ENCODE measurements at regions not wholly inside any gene's neighbourhood (a gene's known extent, or its start where the extent isn't known, plus 50 kb on each side); places are given as distances from the start of the nearest gene placed in this dataset.

DNA sequence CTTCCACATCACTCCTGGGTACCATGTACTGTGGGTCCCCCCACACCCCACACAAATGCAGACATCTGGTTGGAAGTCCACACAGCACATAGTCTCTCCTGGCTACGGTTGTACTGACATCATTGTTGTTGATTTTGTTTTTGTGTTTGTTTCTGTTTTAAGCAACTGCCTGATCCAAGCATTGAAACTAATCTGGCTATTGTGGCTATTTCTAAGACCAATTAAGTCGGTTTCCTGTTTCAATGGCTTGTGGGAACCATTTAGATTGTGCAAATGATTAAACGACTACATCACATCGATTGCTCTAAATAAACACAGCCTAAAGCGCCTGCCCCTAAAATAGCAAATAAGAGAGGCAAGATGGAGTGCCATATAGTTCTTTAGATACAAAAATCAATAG is 226.8 kb upstream of the IRX4 start:
- ChIA-PET RAD21 (ENCODE audit: low non-redundant PET in 1 of 2, low total read pairs in 2 of 2, uncharacterized antibody in 2 of 2, unreplicated experiment in 2 of 2) (no interaction called here), POLR2A (no interaction called here), CTCF (no interaction called here)
- BruUV-seq (replicated peaks), result no TSS peak
- intact Hi-C loops (cut with micrococcal nuclease), result no loop called here
- H2AFZ ChIP-seq (ENCODE audit: low read depth, low read length, poor library complexity, severe bottlenecking), result no peak overlapping the region
- no peaks in the 10 kb centered on the region for H3K4me1 ChIP-seq (ENCODE audit: control insufficient read depth in 1 of 2, insufficient read depth in 2 of 2, low read length in 2 of 2)
- no peaks in the 10 kb centered on the region for H3K9me2 ChIP-seq (ENCODE audit: insufficient read depth)
- H3K9me3 ChIP-seq (ENCODE audit: control insufficient read depth in 1 of 2, insufficient read depth in 1 of 2, low read depth in 1 of 2, low read length in 2 of 2), result no peaks in the 10 kb centered on the region
- no peaks in the 10 kb centered on the region for H4K20me1 ChIP-seq (ENCODE audit: insufficient read depth)
- no peaks in the 10 kb centered on the region for H3K79me2 ChIP-seq (ENCODE audit: insufficient read depth, low read length)
- ATAC-seq (no peak), DNase-seq (ENCODE audit: low read depth, low spot score) (no peak)
- no peak overlapping the region for H3K9ac ChIP-seq (ENCODE audit: low read length)
- no peak for TF ChIP-seq ZNF274 (IDR thresholded peaks at IDR 0.05; ENCODE audit: low read depth, low read length)
- TF ChIP-seq TCF7L2 (IDR thresholded peaks at IDR 0.05; ENCODE audit: borderline replicate concordance, extremely low read depth, insufficient read depth, insufficient read length), result no peak
- no peak for TF ChIP-seq CEBPB (IDR thresholded peaks at IDR 0.05; ENCODE audit: low read depth)
- H3K4me3 ChIP-seq (replicated peaks in 1 of 2; ENCODE audit: low read depth in 1 of 2, low read length in 2 of 2), result no peak overlapping the region
- H3K4me2 ChIP-seq (ENCODE audit: low read length), result no peak overlapping the region
- H3K27me3 ChIP-seq (ENCODE audit: insufficient read depth, low read length), result peaks cover 35% of the 10 kb centered on the region
- H3K27ac ChIP-seq (ENCODE audit: low read depth, low read length), result no peak overlapping the region
- no peaks in the 10 kb centered on the region for H3K36me3 ChIP-seq (ENCODE audit: control insufficient read depth in 1 of 2, insufficient read depth in 2 of 2, low read length in 2 of 2)

DNA sequence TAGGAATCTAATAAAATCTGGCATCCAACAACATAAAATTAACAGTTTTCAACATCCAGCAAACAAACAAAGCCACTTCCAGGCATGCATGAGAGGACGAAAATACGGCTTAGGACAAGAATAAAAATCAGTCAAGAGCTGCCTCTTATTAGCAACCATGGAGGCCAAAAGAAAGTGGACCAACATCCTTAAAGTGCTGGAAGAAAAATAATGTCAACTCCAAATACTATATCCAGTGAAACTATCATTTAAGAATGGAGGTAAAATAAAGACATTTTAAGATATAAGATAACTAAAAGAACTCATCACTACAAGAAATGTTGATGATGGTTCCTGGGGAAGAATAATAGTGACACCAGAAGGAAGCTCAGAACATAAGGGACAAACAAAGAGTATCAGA is 224.0 kb upstream of the IRX4 start:
- no peaks in the 10 kb centered on the region for H3K4me1 ChIP-seq (ENCODE audit: control insufficient read depth in 1 of 2, insufficient read depth in 2 of 2, low read length in 2 of 2)
- no peak overlapping the region for H3K27ac ChIP-seq (ENCODE audit: low read depth, low read length)
- H3K4me2 ChIP-seq (ENCODE audit: low read length), result no peak overlapping the region
- no peak overlapping the region for H3K9ac ChIP-seq (ENCODE audit: low read length)
- DNase-seq (ENCODE audit: low read depth, low spot score) (no peak), ATAC-seq (no peak)
- BruUV-seq (replicated peaks), result no TSS peak
- no peaks in the 10 kb centered on the region for H3K79me2 ChIP-seq (ENCODE audit: insufficient read depth, low read length)
- peaks cover 34% of the 10 kb centered on the region for H3K27me3 ChIP-seq (ENCODE audit: insufficient read depth, low read length)
- POLR2A ChIA-PET, result no interaction called here
- no peak overlapping the region for H3K4me3 ChIP-seq (replicated peaks in 1 of 2; ENCODE audit: low read depth in 1 of 2, low read length in 2 of 2)
- CTCF ChIA-PET, result no interaction called here
- intact Hi-C loops (cut with micrococcal nuclease), result no loop called here
- H3K36me3 ChIP-seq (ENCODE audit: control insufficient read depth in 1 of 2, insufficient read depth in 2 of 2, low read length in 2 of 2), result no peaks in the 10 kb centered on the region
- H3K9me3 ChIP-seq (ENCODE audit: control insufficient read depth in 1 of 2, insufficient read depth in 1 of 2, low read depth in 1 of 2, low read length in 2 of 2), result no peaks in the 10 kb centered on the region
- no peak overlapping the region for H2AFZ ChIP-seq (ENCODE audit: low read depth, low read length, poor library complexity, severe bottlenecking)
- H3K9me2 ChIP-seq (ENCODE audit: insufficient read depth), result no peaks in the 10 kb centered on the region
- RAD21 ChIA-PET (ENCODE audit: low non-redundant PET in 1 of 2, low total read pairs in 2 of 2, uncharacterized antibody in 2 of 2, unreplicated experiment in 2 of 2), result no interaction called here
- H4K20me1 ChIP-seq (ENCODE audit: insufficient read depth), result no peaks in the 10 kb centered on the region
- TF ChIP-seq ELF1 (IDR thresholded peaks at IDR 0.05; ENCODE audit: borderline replicate concordance, low read depth) (no peak), JUND (IDR thresholded peaks at IDR 0.05) (no peak), ZFX (IDR thresholded peaks at IDR 0.05) (no peak), ZNF274 (IDR thresholded peaks at IDR 0.05; ENCODE audit: low read depth, low read length) (no peak), FOSL1 (IDR thresholded peaks at IDR 0.05; ENCODE audit: low read depth) (no peak), EGR1 (IDR thresholded peaks at IDR 0.05; ENCODE audit: low read depth) (no peak), POLR2AphosphoS5 (IDR thresholded peaks at IDR 0.05; ENCODE audit: low read depth, low read length) (no peak), CEBPB (IDR thresholded peaks at IDR 0.05; ENCODE audit: low read depth) (no peak), RAD21 (IDR thresholded peaks at IDR 0.05; ENCODE audit: low read depth) (no peak), POLR2A (IDR thresholded peaks at IDR 0.05; ENCODE audit: borderline replicate concordance, extremely low read depth, insufficient read depth, insufficient read length) (no peak), SIN3A (IDR thresholded peaks at IDR 0.05; ENCODE audit: low read depth) (no peak)
- TF ChIP-seq, protein P1, sequence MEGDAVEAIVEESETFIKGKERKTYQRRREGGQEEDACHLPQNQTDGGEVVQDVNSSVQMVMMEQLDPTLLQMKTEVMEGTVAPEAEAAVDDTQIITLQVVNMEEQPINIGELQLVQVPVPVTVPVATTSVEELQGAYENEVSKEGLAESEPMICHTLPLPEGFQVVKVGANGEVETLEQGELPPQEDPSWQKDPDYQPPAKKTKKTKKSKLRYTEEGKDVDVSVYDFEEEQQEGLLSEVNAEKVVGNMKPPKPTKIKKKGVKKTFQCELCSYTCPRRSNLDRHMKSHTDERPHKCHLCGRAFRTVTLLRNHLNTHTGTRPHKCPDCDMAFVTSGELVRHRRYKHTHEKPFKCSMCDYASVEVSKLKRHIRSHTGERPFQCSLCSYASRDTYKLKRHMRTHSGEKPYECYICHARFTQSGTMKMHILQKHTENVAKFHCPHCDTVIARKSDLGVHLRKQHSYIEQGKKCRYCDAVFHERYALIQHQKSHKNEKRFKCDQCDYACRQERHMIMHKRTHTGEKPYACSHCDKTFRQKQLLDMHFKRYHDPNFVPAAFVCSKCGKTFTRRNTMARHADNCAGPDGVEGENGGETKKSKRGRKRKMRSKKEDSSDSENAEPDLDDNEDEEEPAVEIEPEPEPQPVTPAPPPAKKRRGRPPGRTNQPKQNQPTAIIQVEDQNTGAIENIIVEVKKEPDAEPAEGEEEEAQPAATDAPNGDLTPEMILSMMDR (IDR thresholded peaks at IDR 0.05 in 2 of 3, conservative IDR thresholded peaks at IDR 0.05 in 1 of 3; ENCODE audit: borderline replicate concordance in 1 of 3, insufficient read depth in 1 of 3, low read depth in 2 of 3, low read length in 2 of 3), result no peak
- TF ChIP-seq, protein P2, sequence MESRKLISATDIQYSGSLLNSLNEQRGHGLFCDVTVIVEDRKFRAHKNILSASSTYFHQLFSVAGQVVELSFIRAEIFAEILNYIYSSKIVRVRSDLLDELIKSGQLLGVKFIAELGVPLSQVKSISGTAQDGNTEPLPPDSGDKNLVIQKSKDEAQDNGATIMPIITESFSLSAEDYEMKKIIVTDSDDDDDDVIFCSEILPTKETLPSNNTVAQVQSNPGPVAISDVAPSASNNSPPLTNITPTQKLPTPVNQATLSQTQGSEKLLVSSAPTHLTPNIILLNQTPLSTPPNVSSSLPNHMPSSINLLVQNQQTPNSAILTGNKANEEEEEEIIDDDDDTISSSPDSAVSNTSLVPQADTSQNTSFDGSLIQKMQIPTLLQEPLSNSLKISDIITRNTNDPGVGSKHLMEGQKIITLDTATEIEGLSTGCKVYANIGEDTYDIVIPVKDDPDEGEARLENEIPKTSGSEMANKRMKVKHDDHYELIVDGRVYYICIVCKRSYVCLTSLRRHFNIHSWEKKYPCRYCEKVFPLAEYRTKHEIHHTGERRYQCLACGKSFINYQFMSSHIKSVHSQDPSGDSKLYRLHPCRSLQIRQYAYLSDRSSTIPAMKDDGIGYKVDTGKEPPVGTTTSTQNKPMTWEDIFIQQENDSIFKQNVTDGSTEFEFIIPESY (IDR thresholded peaks at IDR 0.05; ENCODE audit: extremely low read depth, insufficient replicate concordance, low read length), result no peak
- TF ChIP-seq, protein P3, sequence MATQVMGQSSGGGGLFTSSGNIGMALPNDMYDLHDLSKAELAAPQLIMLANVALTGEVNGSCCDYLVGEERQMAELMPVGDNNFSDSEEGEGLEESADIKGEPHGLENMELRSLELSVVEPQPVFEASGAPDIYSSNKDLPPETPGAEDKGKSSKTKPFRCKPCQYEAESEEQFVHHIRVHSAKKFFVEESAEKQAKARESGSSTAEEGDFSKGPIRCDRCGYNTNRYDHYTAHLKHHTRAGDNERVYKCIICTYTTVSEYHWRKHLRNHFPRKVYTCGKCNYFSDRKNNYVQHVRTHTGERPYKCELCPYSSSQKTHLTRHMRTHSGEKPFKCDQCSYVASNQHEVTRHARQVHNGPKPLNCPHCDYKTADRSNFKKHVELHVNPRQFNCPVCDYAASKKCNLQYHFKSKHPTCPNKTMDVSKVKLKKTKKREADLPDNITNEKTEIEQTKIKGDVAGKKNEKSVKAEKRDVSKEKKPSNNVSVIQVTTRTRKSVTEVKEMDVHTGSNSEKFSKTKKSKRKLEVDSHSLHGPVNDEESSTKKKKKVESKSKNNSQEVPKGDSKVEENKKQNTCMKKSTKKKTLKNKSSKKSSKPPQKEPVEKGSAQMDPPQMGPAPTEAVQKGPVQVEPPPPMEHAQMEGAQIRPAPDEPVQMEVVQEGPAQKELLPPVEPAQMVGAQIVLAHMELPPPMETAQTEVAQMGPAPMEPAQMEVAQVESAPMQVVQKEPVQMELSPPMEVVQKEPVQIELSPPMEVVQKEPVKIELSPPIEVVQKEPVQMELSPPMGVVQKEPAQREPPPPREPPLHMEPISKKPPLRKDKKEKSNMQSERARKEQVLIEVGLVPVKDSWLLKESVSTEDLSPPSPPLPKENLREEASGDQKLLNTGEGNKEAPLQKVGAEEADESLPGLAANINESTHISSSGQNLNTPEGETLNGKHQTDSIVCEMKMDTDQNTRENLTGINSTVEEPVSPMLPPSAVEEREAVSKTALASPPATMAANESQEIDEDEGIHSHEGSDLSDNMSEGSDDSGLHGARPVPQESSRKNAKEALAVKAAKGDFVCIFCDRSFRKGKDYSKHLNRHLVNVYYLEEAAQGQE (IDR thresholded peaks at IDR 0.05; ENCODE audit: low read depth), result no peak

All from HCT116 (cell line).